ENCODE measurements at regions not wholly inside any gene's neighbourhood (a gene's known extent, or its start where the extent isn't known, plus 50 kb on each side); places are given as distances from the start of the nearest gene placed in this dataset.
"Not testable (repeated sequence)": the region's sequence is repeated elsewhere in the genome, so short reads cannot be mapped to it uniquely, and the experiment has no call there.

GRCh38 chr6:22378536-22378935 lies 81.7 kb upstream of the PRL start:
- dilution Hi-C loops (cut with MboI; ENCODE audit: extremely low pct_ligation_motif_present, low sequenced_read_pairs); H2AFZ ChIP-seq (ENCODE audit: control insufficient read depth, low read length); H4K20me1 ChIP-seq (ENCODE audit: control insufficient read depth, extremely low read depth, insufficient read depth, low read length): not testable (repeated sequence)

GRCh38 chr6:22380236-22380635 lies 83.4 kb upstream of the PRL start:
- Histone ChIP-seq H3K79me2 (ENCODE audit: control insufficient read depth, insufficient read depth, low read length) (no peaks in the 10 kb centered on the region), H3K4me1 (ENCODE audit: control insufficient read depth, extremely low read depth, insufficient read depth, low read length) (no peaks in the 10 kb centered on the region), H4K20me1 (ENCODE audit: control insufficient read depth, extremely low read depth, insufficient read depth, low read length) (no peaks in the 10 kb centered on the region), H3K9ac (ENCODE audit: control insufficient read depth, extremely low read depth, insufficient read depth, low read length) (no peak overlapping the region), H2AFZ (ENCODE audit: control insufficient read depth, low read length) (no peak overlapping the region), H3K4me3 (ENCODE audit: control insufficient read depth in 2 of 3, extremely low read depth in 1 of 3, insufficient read depth in 2 of 3, low read depth in 1 of 3, low read length in 3 of 3) (no peak overlapping the region), H3K36me3 (ENCODE audit: control insufficient read depth in 2 of 2, extremely low read depth in 1 of 2, insufficient read depth in 2 of 2, low read length in 2 of 2) (no peaks in the 10 kb centered on the region), H3K9me3 (ENCODE audit: control insufficient read depth, low read depth, low read length) (no peaks in the 10 kb centered on the region), H3K9me1 (ENCODE audit: control insufficient read depth, extremely low read depth, insufficient read depth, low read length) (no peaks in the 10 kb centered on the region), H3K4me2 (ENCODE audit: control insufficient read depth, extremely low read depth, insufficient read depth, low read depth, low read length) (no peak overlapping the region), H3K27ac (ENCODE audit: control insufficient read depth, insufficient read depth, low read length) (no peak overlapping the region), H3K27me3 (ENCODE audit: control insufficient read depth, extremely low read depth, insufficient read depth, low read length) (no peaks in the 10 kb centered on the region)
- dilution Hi-C loops (cut with MboI; ENCODE audit: extremely low pct_ligation_motif_present, low sequenced_read_pairs), result no loop called here
- TF ChIP-seq CTCF (optimal IDR thresholded peaks at IDR 0.05 in 1 of 3, IDR thresholded peaks at IDR 0.05 in 1 of 3, conservative IDR thresholded peaks at IDR 0.05 in 1 of 3; ENCODE audit: extremely low read depth in 1 of 3, insufficient read depth in 2 of 3, low read length in 3 of 3), result no peak
- no peak for TF ChIP-seq EZH2 (IDR thresholded peaks at IDR 0.05; ENCODE audit: low read length)
- DNase-seq (ENCODE audit: low read depth, low spot score), result no peak
- no peak for FAIRE-seq

More at GRCh38 chr6:22378536-22378935, 81.7 kb upstream of the PRL start:
- DNase-seq (ENCODE audit: low read depth, low spot score); H3K27ac ChIP-seq (ENCODE audit: control insufficient read depth, insufficient read depth, low read length); H3K36me3 ChIP-seq (ENCODE audit: control insufficient read depth in 2 of 2, extremely low read depth in 1 of 2, insufficient read depth in 2 of 2, low read length in 2 of 2); H3K9ac ChIP-seq (ENCODE audit: control insufficient read depth, extremely low read depth, insufficient read depth, low read length); FAIRE-seq; H3K9me1 ChIP-seq (ENCODE audit: control insufficient read depth, extremely low read depth, insufficient read depth, low read length); H3K4me3 ChIP-seq (ENCODE audit: control insufficient read depth in 2 of 3, extremely low read depth in 1 of 3, insufficient read depth in 2 of 3, low read depth in 1 of 3, low read length in 3 of 3); H3K79me2 ChIP-seq (ENCODE audit: control insufficient read depth, insufficient read depth, low read length); H3K9me3 ChIP-seq (ENCODE audit: control insufficient read depth, low read depth, low read length); H3K4me2 ChIP-seq (ENCODE audit: control insufficient read depth, extremely low read depth, insufficient read depth, low read depth, low read length); H3K4me1 ChIP-seq (ENCODE audit: control insufficient read depth, extremely low read depth, insufficient read depth, low read length); H3K27me3 ChIP-seq (ENCODE audit: control insufficient read depth, extremely low read depth, insufficient read depth, low read length): not testable (repeated sequence)

- Histone ChIP-seq H3K36me3 (ENCODE audit: control insufficient read depth in 2 of 2, extremely low read depth in 1 of 2, insufficient read depth in 2 of 2, low read length in 2 of 2) (no peaks in the 10 kb centered on the region), H3K79me2 (ENCODE audit: control insufficient read depth, insufficient read depth, low read length) (no peaks in the 10 kb centered on the region), H3K9ac (ENCODE audit: control insufficient read depth, extremely low read depth, insufficient read depth, low read length) (no peak overlapping the region), H3K4me2 (ENCODE audit: control insufficient read depth, extremely low read depth, insufficient read depth, low read depth, low read length) (no peak overlapping the region), H3K4me1 (ENCODE audit: control insufficient read depth, extremely low read depth, insufficient read depth, low read length) (no peaks in the 10 kb centered on the region), H3K9me1 (ENCODE audit: control insufficient read depth, extremely low read depth, insufficient read depth, low read length) (no peaks in the 10 kb centered on the region), H3K9me3 (ENCODE audit: control insufficient read depth, low read depth, low read length) (no peaks in the 10 kb centered on the region), H3K4me3 (ENCODE audit: control insufficient read depth in 2 of 3, extremely low read depth in 1 of 3, insufficient read depth in 2 of 3, low read depth in 1 of 3, low read length in 3 of 3) (no peak overlapping the region), H3K27me3 (ENCODE audit: control insufficient read depth, extremely low read depth, insufficient read depth, low read length) (no peaks in the 10 kb centered on the region), H4K20me1 (ENCODE audit: control insufficient read depth, extremely low read depth, insufficient read depth, low read length) (no peaks in the 10 kb centered on the region), H2AFZ (ENCODE audit: control insufficient read depth, low read length) (no peak overlapping the region), H3K27ac (ENCODE audit: control insufficient read depth, insufficient read depth, low read length) (no peak overlapping the region)
- FAIRE-seq (peak; percentile 29), DNase-seq (ENCODE audit: low read depth, low spot score) (no peak)
- TF ChIP-seq EZH2 (IDR thresholded peaks at IDR 0.05; ENCODE audit: low read length) (no peak), CTCF (optimal IDR thresholded peaks at IDR 0.05 in 1 of 3, IDR thresholded peaks at IDR 0.05 in 1 of 3, conservative IDR thresholded peaks at IDR 0.05 in 1 of 3; ENCODE audit: extremely low read depth in 1 of 3, insufficient read depth in 2 of 3, low read length in 3 of 3) (no peak)
- dilution Hi-C loops (cut with MboI; ENCODE audit: extremely low pct_ligation_motif_present, low sequenced_read_pairs), result no loop called here
Measured at GRCh38 chr6:22381845-22382544, 85.2 kb upstream of the PRL start.
